Mesenchymal stem cell (in vitro differentiated cells and primary cell): ENCODE measurements at regions not wholly inside any gene's neighbourhood (a gene's known extent, or its start where the extent isn't known, plus 50 kb on each side); places are given as distances from the start of the nearest gene placed in this dataset.

Experiments
- DNase-seq: peaks from one replicate; pipeline ENCODE4 v3.0.0-alpha.2; 2013
- H2AFZ ChIP-seq: one replicate; pipeline ENCODE4 v1.6.1; 2013; ENCODE audit warnings: low read depth, mild to moderate bottlenecking, control low read depth, inconsistent platforms, low read length, moderate library complexity
- H2AK5ac ChIP-seq: 2 replicates; pipeline ENCODE4 v1.6.1; 2013; ENCODE audit warnings: low read length, moderate library complexity, mild to moderate bottlenecking, inconsistent platforms; ENCODE audit not compliant: severe bottlenecking
- H2BK120ac ChIP-seq: one replicate; pipeline ENCODE4 v1.6.1; 2013; ENCODE audit warnings: low read depth, mild to moderate bottlenecking, inconsistent platforms, low read length, moderate library complexity
- H2BK12ac ChIP-seq, 2 experiments: one replicate each; pipeline ENCODE4 v1.6.1; 2013; ENCODE audit warnings: inconsistent platforms in 2 of 2, low read length in 2 of 2, mild to moderate bottlenecking in 2 of 2, moderate library complexity in 2 of 2, control low read depth in 1 of 2
- H2BK15ac ChIP-seq: one replicate; pipeline ENCODE4 v1.6.1; 2013; ENCODE audit warnings: mild to moderate bottlenecking, low read depth, inconsistent platforms; ENCODE audit not compliant: poor library complexity, severe bottlenecking
- H2BK5ac ChIP-seq: 2 replicates; pipeline ENCODE4 v1.6.1; 2013; ENCODE audit warnings: low read depth, mild to moderate bottlenecking, low read length, control low read depth, inconsistent platforms; ENCODE audit not compliant: poor library complexity, severe bottlenecking
- H3K14ac ChIP-seq, 2 experiments: one replicate each; pipeline ENCODE4 v1.6.1; 2013; ENCODE audit warnings: inconsistent platforms in 2 of 2, low read length in 2 of 2, control low read depth in 1 of 2, mild to moderate bottlenecking in 1 of 2, moderate library complexity in 1 of 2
- H3K18ac ChIP-seq, 2 experiments: one replicate each; pipeline ENCODE4 v1.6.1; 2013; ENCODE audit warnings: inconsistent platforms in 2 of 2, low read length in 2 of 2, control low read depth in 1 of 2, low read depth in 1 of 2, mild to moderate bottlenecking in 1 of 2
- H3K23ac ChIP-seq, 2 experiments: one replicate each; pipeline ENCODE4 v1.6.1; 2013; ENCODE audit warnings: inconsistent platforms in 2 of 2, low read length in 2 of 2, mild to moderate bottlenecking in 2 of 2, moderate library complexity in 2 of 2, control low read depth in 1 of 2
- H3K27ac ChIP-seq: 2 replicates; pipeline ENCODE4 v1.5.1; 2013; ENCODE audit warnings: mild to moderate bottlenecking, moderate library complexity, low read length, control low read depth, inconsistent platforms; ENCODE audit not compliant: poor library complexity, severe bottlenecking
- H3K27me3 ChIP-seq, 2 experiments: 2 replicates each; pipeline versions ENCODE4 v1.6.1 to v1.7.0; 2013; ENCODE audit warnings: low read length in 2 of 2, mild to moderate bottlenecking in 2 of 2, moderate library complexity in 2 of 2, control low read depth in 1 of 2, inconsistent platforms in 1 of 2; ENCODE audit not compliant: control insufficient read depth in 1 of 2, insufficient read depth in 1 of 2
- H3K36me3 ChIP-seq, 2 experiments: 2 replicates each; pipeline versions ENCODE4 v1.6.1 to v1.7.0; 2013; ENCODE audit warnings: low read length in 2 of 2, control low read depth in 1 of 2, inconsistent platforms in 1 of 2, low read depth in 1 of 2, mild to moderate bottlenecking in 1 of 2; ENCODE audit not compliant: insufficient read depth in 2 of 2, control insufficient read depth in 1 of 2
- H3K4ac ChIP-seq, 2 experiments: one replicate each; pipeline ENCODE4 v1.6.1; 2013; ENCODE audit warnings: inconsistent platforms in 2 of 2, low read length in 2 of 2, mild to moderate bottlenecking in 2 of 2, moderate library complexity in 2 of 2, control low read depth in 1 of 2, low read depth in 1 of 2
- H3K4me1 ChIP-seq: 2 replicates; pipeline ENCODE4 v1.6.1; 2013; ENCODE audit warnings: low read depth, low read length, control low read depth; ENCODE audit not compliant: control insufficient read depth, insufficient read depth
- H3K4me2 ChIP-seq: 2 replicates; pipeline ENCODE4 v1.6.1; 2013; ENCODE audit warnings: low read length, mild to moderate bottlenecking, inconsistent platforms; ENCODE audit not compliant: poor library complexity, severe bottlenecking
- H3K4me3 ChIP-seq, 2 experiments: 2 replicates each; pipeline versions ENCODE4 v1.5.1 to v1.7.0; 2013; ENCODE audit warnings: low read length in 2 of 2, mild to moderate bottlenecking in 2 of 2, control low read depth in 1 of 2, low read depth in 1 of 2; ENCODE audit not compliant: insufficient read depth in 1 of 2
- H3K79me1 ChIP-seq: replicated peaks from 2 replicates; pipeline ENCODE4 v1.6.1; 2013; ENCODE audit warnings: mild to moderate bottlenecking, control low read depth, low read length, inconsistent platforms; ENCODE audit not compliant: poor library complexity, severe bottlenecking
- H3K9ac ChIP-seq: 2 replicates; pipeline ENCODE4 v1.7.0; 2013; ENCODE audit warnings: mild to moderate bottlenecking, low read length, moderate library complexity
- H3K9me3 ChIP-seq: 2 replicates; pipeline ENCODE4 v1.7.0; 2013; ENCODE audit warnings: mild to moderate bottlenecking, low read length; ENCODE audit not compliant: control insufficient read depth
- H4K8ac ChIP-seq: one replicate; pipeline ENCODE4 v1.6.1; 2013; ENCODE audit warnings: inconsistent platforms, mild to moderate bottlenecking, low read length, moderate library complexity
- H4K91ac ChIP-seq: one replicate; pipeline ENCODE4 v1.6.1; 2013; ENCODE audit warnings: mild to moderate bottlenecking, low read length, inconsistent platforms
- WGBS: methylation state at CpG from one replicate; pipeline ENCODE4 v1.1.7; 2013; ENCODE audit warnings: mixed read lengths; 5-methylcytosine and 5-hydroxymethylcytosine counted together

DNA sequence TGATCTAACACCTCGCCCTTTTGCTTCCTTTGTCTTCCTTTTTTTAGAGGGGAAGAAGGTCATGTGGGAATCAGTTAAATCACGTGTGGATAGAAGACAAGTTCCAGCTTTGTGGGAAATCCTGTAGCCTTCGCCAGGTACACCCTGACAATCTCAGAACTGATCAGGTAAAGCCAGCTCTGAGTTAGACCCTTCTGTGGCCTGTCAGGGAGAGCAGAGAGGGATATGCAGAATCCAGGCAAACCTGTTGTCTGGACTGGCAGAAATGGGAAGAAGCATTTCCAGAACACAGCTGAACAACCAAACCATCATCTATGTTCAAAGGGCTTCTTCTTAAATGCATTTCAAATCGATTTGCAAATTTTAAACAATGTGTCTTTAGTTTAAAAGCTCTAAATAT lies 247.4 kb upstream of the FN1 start:
- H3K4me3 ChIP-seq = no peak overlapping the region
- H2BK15ac ChIP-seq = no peak overlapping the region
- H3K4me2 ChIP-seq = no peak overlapping the region
- no peak overlapping the region for H3K23ac ChIP-seq
- no peak overlapping the region for H3K27ac ChIP-seq
- H3K36me3 ChIP-seq = no peaks in the 10 kb centered on the region
- peaks cover 6% of the 10 kb centered on the region for H3K4me1 ChIP-seq
- DNase-seq = no peak
- H3K9ac ChIP-seq = peak overlapping the region; percentile 83
- H2BK12ac ChIP-seq = peak overlapping the region in 1 of 2 experiments; percentile 18
- H4K8ac ChIP-seq = no peak overlapping the region
- no peak overlapping the region for H3K4ac ChIP-seq
- no peak overlapping the region for H3K18ac ChIP-seq
- H3K27me3 ChIP-seq = no peaks in the 10 kb centered on the region
- 97% methylated on average over 3 of the region's 4 CpGs for WGBS
- no peak overlapping the region for H2BK5ac ChIP-seq
- H4K91ac ChIP-seq = no peak overlapping the region
- H3K79me1 ChIP-seq = no peaks in the 10 kb centered on the region
- H2BK120ac ChIP-seq = no peak overlapping the region
- H2AFZ ChIP-seq = no peak overlapping the region
- H3K9me3 ChIP-seq = peaks cover 5% of the 10 kb centered on the region
- no peak overlapping the region for H3K14ac ChIP-seq
- peak overlapping the region; percentile 49 for H2AK5ac ChIP-seq

DNA sequence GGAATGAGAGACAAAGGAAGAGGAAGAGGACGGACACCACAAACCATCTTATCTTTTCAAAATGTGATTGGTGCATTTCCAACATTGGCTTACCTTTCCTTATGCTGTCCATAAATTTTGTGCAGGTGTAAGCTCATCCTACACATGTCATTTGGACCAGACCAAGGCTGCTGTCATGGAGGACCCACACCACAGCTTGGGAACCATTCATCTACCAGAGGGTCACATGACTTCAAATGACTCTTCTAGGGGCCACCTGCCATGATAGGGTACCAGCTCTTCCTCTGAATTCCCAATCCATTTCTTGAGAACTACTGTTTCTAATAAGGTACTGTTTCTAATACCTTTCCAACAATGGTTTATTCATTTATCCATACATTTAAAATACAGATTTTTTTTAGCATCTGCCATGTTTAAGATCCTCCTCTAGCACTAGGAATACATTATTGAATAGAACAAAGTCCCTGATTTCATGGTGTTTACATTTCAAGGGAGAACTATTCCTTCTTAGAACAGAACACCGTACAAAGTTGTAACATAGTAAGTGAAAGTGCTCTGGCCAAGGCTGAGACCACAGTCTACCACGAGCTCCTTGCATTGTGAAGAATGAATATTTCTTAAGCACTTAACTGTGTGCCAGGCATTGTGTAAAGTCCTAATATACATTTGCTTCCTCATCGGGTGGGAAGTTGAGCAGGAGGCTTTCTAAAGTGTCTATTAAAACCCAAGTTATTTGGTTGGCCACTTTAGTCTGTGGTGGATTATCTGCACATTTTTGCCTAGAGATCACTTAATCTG lies 246.1 kb upstream of the FN1 start:
- WGBS = 71% methylated on average over 4 of the region's 4 CpGs

DNA sequence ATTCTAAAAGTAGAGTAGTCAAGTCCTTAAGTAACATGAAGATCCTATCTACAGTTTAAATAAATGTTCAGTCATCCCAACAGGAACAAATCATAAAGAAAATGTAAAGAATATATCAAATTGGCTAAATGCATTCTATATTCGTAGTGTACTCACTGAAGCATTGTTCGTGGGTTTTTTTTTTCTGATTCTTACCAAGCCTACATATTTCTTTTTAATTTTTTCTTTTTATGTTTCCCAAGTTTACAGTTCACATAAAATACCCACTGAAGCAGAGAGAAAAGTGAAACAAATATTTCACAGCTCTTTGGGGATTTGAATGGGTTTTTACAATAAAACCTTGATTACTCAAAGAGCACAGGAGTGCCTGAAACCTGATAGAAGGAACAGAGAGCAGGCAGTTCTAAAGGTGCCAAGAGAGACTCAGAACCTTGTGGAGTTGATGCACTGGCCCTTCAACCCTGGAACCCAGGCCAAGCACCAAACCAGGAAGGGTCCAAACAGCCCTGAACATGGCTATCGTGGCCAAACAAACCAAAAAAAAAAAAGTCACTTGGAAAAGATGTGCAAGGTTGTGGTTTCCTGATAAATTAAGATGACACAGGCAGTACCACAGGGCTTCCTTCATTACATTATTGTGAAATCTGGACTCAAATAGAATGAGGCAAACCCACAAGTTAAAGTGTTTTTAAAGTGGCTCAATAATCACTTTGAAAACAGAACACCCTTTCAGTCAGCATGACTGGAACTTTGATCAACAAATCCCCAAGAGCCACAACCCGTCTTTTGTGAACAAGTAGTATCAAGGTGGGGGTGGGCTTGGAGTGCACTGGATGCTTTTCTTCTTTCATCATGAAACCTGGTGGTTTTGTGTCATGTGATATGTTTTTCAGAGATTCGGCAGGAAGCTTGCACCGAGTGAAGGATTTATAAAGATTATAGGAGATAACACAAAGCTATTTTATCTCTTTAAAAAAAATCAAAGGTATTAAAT lies 245.0 kb upstream of the FN1 start:
- Histone ChIP-seq H3K36me3 (no peaks in the 10 kb centered on the region), H3K4me1 (peaks cover 6% of the 10 kb centered on the region), H2BK15ac (no peak overlapping the region), H3K4me2 (peak overlapping the region; percentile 18), H3K4ac (no peak overlapping the region), H3K9me3 (peaks cover 5% of the 10 kb centered on the region), H3K79me1 (no peaks in the 10 kb centered on the region), H3K27me3 (no peaks in the 10 kb centered on the region), H3K9ac (peak overlapping the region; percentile 80), H3K14ac (no peak overlapping the region), H3K27ac (peak overlapping the region; percentile 98), H2AK5ac (peak overlapping the region; percentile 64), H3K18ac (peak overlapping the region in 1 of 2 experiments; percentile 12), H4K91ac (no peak overlapping the region), H2AFZ (no peak overlapping the region), H3K4me3 (no peak overlapping the region), H2BK5ac (peak overlapping the region; percentile 77), H2BK120ac (no peak overlapping the region), H4K8ac (no peak overlapping the region), H3K23ac (no peak overlapping the region), H2BK12ac (no peak overlapping the region)
- 50% methylated on average over 4 of the region's 6 CpGs for WGBS
- DNase-seq = peak; percentile 93

More for the DNA sequence above, 246.1 kb upstream of the FN1 start:
- H2BK5ac ChIP-seq = no peak overlapping the region
- H3K4me2 ChIP-seq = no peak overlapping the region
- peak overlapping the region in 1 of 2 experiments; percentile 4 for H3K4me3 ChIP-seq
- no peak overlapping the region for H2BK15ac ChIP-seq
- H4K91ac ChIP-seq = no peak overlapping the region
- no peak overlapping the region for H3K23ac ChIP-seq
- H2AK5ac ChIP-seq = peak overlapping the region; percentile 100
- H3K27me3 ChIP-seq = no peaks in the 10 kb centered on the region
- H3K79me1 ChIP-seq = no peaks in the 10 kb centered on the region
- no peak overlapping the region for H2AFZ ChIP-seq
- DNase-seq = no peak
- no peak overlapping the region for H2BK120ac ChIP-seq
- H3K9ac ChIP-seq = peak overlapping the region; percentile 80
- peaks cover 6% of the 10 kb centered on the region for H3K4me1 ChIP-seq
- no peak overlapping the region for H4K8ac ChIP-seq
- peak overlapping the region; percentile 98 for H3K27ac ChIP-seq
- no peak overlapping the region for H3K4ac ChIP-seq
- H3K14ac ChIP-seq = no peak overlapping the region
- H3K9me3 ChIP-seq = peaks cover 5% of the 10 kb centered on the region
- peak overlapping the region in 1 of 2 experiments; percentile 90 for H2BK12ac ChIP-seq
- H3K36me3 ChIP-seq = no peaks in the 10 kb centered on the region
- H3K18ac ChIP-seq = peak overlapping the region in 1 of 2 experiments; percentile 54

DNA sequence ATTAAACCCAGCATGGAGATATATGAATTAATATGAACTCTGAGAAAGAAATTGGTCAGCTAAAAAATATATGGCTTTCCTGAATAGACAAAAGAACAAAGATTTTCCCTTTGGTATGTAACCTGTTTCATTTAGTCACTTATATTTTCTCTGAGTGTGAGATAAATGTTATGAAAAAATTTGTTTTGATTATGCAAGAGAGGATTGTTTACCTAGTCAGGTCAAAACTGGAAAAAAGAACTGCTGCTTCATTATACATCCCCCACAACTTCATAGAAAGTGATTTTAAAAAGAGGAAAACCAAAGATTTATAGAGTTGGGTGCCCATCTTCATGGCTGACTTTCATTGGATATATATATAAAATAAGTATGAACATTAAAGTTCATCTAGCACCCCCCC lies 242.2 kb upstream of the FN1 start:
- no peak overlapping the region for H3K14ac ChIP-seq
- H3K27me3 ChIP-seq = no peaks in the 10 kb centered on the region
- no peak overlapping the region for H2BK12ac ChIP-seq
- H3K4ac ChIP-seq = no peak overlapping the region
- H4K91ac ChIP-seq = no peak overlapping the region
- H3K4me2 ChIP-seq = no peak overlapping the region
- no peak overlapping the region for H3K18ac ChIP-seq
- H2BK5ac ChIP-seq = no peak overlapping the region
- H2BK120ac ChIP-seq = no peak overlapping the region
- H3K23ac ChIP-seq = no peak overlapping the region
- DNase-seq = no peak
- H3K79me1 ChIP-seq = no peaks in the 10 kb centered on the region
- no peak overlapping the region for H2BK15ac ChIP-seq
- H2AFZ ChIP-seq = no peak overlapping the region
- H3K36me3 ChIP-seq = no peaks in the 10 kb centered on the region
- no peak overlapping the region for H4K8ac ChIP-seq
- no peak overlapping the region for H3K4me3 ChIP-seq
- no peak overlapping the region for H2AK5ac ChIP-seq
- no peak overlapping the region for H3K9ac ChIP-seq
- H3K9me3 ChIP-seq = peaks cover 11% of the 10 kb centered on the region
- H3K4me1 ChIP-seq = peaks cover 6% of the 10 kb centered on the region
- H3K27ac ChIP-seq = no peak overlapping the region
